BE2C (cell line): ENCODE measurements at regions not wholly inside any gene's neighbourhood (a gene's known extent, or its start where the extent isn't known, plus 50 kb on each side); places are given as distances from the start of the nearest gene placed in this dataset.
"Not testable (repeated sequence)": the region's sequence is repeated elsewhere in the genome, so short reads cannot be mapped to it uniquely, and the experiment has no call there.

Source experiments
- DNase-seq: peaks from one replicate; pipeline ENCODE4 v3.0.0-alpha.2; 2020
- H3K27me3 ChIP-seq: fragments of 250-450 bp; sonication (Bioruptor Pico); 2 replicates; pipeline ENCODE4 v1.5.1; 2020; ENCODE audit warnings: mild to moderate bottlenecking
- H3K36me3 ChIP-seq: fragments of 250-450 bp; sonication (Bioruptor Pico); 2 replicates; pipeline ENCODE4 v1.5.1; 2020; ENCODE audit warnings: mild to moderate bottlenecking
- H3K4me1 ChIP-seq: fragments of 250-450 bp; sonication (Bioruptor Pico); 2 replicates; pipeline ENCODE4 v1.5.1; 2020
- H3K4me3 ChIP-seq: 2 replicates; pipeline ENCODE4 v1.5.1; 2011; ENCODE audit warnings: low read depth, low read length
- H3K9me3 ChIP-seq: fragments of 250-450 bp; sonication (Bioruptor Pico); 2 replicates; pipeline ENCODE4 v1.5.1; 2020
- TF ChIP-seq, protein P1 (sequence below): IDR thresholded peaks from 2 replicates; pipeline ENCODE4 v1.5.1; 2012; ENCODE audit warnings: mild to moderate bottlenecking, low read depth, low read length

DNA sequence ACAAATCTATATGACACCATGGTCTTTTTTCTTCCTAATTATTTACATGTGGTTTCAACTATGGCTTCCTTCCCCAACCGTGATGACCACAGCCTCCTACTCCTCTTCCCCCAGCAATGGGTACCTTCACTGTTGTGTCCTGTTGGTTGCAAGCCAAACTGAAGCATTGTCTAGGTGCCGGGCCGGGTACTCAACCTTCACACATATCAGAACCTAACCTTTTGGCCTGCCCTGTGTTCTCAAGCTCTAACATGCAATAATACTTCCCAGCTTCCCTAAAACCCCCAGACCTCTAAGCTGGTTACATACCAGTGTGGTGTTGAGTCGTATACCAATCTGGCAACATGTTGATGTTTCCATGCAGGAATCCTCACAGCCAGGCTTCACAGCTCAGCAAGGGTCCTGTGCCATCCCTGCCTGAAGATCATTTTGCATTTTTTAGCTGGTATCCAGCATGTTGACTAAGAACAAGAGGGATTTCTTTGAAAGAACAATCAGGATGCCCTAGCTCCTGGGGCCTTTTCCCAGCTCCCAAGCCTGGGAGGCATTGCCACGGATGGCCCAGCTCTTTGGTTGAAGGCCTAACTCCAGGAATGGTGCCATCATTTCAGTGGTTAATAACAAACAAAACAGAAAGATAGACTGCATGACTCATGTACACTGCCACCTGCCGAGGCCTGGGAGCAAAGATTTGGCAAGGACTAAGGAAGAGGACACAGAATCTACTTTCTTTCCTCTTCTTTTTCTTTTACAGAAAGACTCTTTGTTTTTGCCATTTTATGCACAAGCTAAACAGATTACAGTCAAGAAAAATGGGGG lies 373.7 kb upstream of the SALL1 start:
- H3K4me1 ChIP-seq = no peaks in the 10 kb centered on the region
- H3K36me3 ChIP-seq = no peaks in the 10 kb centered on the region
- H3K9me3 ChIP-seq = no peaks in the 10 kb centered on the region
- TF ChIP-seq, protein P1, sequence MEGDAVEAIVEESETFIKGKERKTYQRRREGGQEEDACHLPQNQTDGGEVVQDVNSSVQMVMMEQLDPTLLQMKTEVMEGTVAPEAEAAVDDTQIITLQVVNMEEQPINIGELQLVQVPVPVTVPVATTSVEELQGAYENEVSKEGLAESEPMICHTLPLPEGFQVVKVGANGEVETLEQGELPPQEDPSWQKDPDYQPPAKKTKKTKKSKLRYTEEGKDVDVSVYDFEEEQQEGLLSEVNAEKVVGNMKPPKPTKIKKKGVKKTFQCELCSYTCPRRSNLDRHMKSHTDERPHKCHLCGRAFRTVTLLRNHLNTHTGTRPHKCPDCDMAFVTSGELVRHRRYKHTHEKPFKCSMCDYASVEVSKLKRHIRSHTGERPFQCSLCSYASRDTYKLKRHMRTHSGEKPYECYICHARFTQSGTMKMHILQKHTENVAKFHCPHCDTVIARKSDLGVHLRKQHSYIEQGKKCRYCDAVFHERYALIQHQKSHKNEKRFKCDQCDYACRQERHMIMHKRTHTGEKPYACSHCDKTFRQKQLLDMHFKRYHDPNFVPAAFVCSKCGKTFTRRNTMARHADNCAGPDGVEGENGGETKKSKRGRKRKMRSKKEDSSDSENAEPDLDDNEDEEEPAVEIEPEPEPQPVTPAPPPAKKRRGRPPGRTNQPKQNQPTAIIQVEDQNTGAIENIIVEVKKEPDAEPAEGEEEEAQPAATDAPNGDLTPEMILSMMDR = no peak
- no peaks in the 10 kb centered on the region for H3K27me3 ChIP-seq
- DNase-seq = no peak
- no peak overlapping the region for H3K4me3 ChIP-seq

DNA sequence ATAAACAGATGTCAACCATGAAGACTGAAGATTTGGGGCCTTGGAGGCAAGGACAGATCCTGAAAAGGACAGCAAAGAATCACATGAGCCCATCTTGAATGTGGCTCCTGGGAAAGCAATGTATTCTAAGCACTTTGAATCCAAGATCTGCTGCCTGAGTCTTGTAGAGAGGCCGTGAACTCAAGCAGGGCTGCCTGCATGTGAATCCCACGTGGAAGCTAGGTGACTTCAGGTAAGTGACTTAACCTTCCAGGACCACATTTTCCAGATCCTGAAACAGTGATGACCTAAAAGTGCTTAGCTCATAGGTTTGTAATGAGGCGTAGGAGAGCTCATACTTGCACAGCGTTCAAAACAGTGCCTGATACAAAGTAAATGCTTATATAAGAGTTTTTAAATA lies 373.0 kb upstream of the SALL1 start:
- no peaks in the 10 kb centered on the region for H3K27me3 ChIP-seq
- H3K36me3 ChIP-seq = no peaks in the 10 kb centered on the region
- H3K4me1 ChIP-seq = no peaks in the 10 kb centered on the region
- no peaks in the 10 kb centered on the region for H3K9me3 ChIP-seq
- DNase-seq = no peak
- H3K4me3 ChIP-seq = no peak overlapping the region
- TF ChIP-seq, protein P1 = no peak

DNA sequence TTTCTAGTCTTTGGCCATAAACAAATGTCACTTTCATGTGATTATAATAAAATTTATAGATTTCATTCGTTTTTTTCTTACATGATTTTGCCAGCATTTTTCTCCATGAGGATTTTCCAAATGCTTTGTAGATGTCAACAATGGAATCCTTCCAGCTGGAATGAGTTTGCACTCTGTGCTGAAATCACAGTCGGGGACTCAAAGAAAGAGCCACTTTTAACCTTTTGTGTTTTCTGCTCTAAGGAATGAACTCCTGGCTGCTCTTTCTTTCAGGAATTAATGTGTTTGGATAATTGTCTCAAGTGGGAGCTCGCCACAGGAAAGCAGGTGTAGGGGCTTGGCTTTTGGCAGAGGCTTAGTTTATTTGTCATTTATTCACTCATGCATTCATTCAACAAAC lies 372.3 kb upstream of the SALL1 start:
- DNase-seq = no peak
- H3K9me3 ChIP-seq = no peaks in the 10 kb centered on the region
- no peaks in the 10 kb centered on the region for H3K27me3 ChIP-seq
- H3K4me3 ChIP-seq = no peak overlapping the region
- H3K4me1 ChIP-seq = no peaks in the 10 kb centered on the region
- no peaks in the 10 kb centered on the region for H3K36me3 ChIP-seq
- TF ChIP-seq, protein P1 = no peak

DNA sequence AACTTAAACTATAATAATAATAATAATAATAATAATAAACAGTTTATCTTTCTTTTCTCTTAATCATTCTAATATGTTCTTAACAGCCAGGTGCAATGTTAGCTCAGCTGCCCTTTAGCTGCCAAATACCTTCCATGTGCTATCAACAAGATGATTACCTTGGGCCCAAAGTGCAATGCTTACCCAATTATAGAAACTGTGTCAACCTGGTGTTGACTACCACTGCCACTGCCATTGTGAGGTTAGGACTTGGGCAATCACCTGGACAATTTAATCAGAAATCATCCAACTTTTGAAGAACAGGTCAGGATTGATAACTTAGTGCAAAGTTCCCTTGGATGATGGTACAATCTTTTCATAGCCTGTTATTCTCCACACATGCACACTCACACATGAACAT lies 371.8 kb upstream of the SALL1 start:
- TF ChIP-seq, protein P1 = no peak
- Histone ChIP-seq H3K4me3 (no peak overlapping the region), H3K4me1 (no peaks in the 10 kb centered on the region), H3K9me3 (no peaks in the 10 kb centered on the region), H3K27me3 (no peaks in the 10 kb centered on the region), H3K36me3 (no peaks in the 10 kb centered on the region)
- DNase-seq = no peak

DNA sequence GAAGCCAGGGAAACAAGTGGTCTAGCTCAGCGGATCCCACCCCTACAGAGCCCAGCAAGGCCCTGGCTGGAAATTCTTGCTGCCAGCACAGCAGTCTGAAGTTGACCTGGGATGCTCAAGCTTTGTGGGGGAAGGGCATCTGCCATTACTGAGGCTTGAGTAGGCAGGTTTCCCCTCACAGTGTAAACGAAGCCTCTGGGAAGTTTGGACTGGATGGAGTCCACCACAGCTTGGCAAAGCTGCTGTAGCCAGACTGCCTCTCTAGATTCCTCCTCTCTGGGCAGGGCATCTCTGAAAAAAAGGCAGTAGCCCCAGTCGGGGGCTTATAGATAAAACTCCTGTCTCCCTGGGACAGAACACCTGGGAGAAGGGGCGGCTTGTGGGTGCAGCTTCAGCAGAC lies 365.9 kb upstream of the SALL1 start:
- H3K9me3 ChIP-seq, H3K27me3 ChIP-seq, H3K4me3 ChIP-seq, H3K36me3 ChIP-seq, H3K4me1 ChIP-seq, DNase-seq: not testable (repeated sequence)

DNA sequence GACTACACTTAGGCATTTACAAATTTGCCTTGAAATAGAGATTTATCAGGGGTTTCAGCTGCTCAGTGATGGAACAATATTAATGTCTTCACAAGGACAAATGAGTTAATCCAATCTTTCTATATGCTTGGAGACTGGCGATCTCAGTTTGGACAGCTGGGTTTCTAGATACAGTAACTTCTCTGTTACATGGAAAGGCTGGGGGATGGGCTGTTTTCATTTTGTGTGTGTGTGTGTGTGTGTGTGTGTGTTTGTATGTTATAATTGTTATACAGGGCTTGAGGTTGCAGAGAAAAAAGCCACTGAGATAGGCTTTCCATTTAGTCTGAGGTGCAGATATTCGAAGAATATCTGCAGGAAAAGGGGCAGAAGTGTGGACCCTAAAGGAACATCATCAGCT lies 359.3 kb upstream of the SALL1 start:
- no peaks in the 10 kb centered on the region for H3K36me3 ChIP-seq
- H3K9me3 ChIP-seq = no peaks in the 10 kb centered on the region
- H3K4me1 ChIP-seq = no peaks in the 10 kb centered on the region
- no peak overlapping the region for H3K4me3 ChIP-seq
- TF ChIP-seq, protein P1 = no peak
- H3K27me3 ChIP-seq = no peaks in the 10 kb centered on the region
- no peak for DNase-seq
